Neural progenitor cell (in vitro differentiated cells): ENCODE measurements at regions not wholly inside any gene's neighbourhood (a gene's known extent, or its start where the extent isn't known, plus 50 kb on each side); places are given as distances from the start of the nearest gene placed in this dataset.

Experiments
- EZH2 ChIP-seq: fragments of 200-600 bp; sonication (generic); IDR thresholded peaks from 2 replicates; pipeline ENCODE4 v1.6.1; 2017; ENCODE audit warnings: antibody characterized with exemption, mild to moderate bottlenecking, moderate library complexity
- EZH2phosphoT487 ChIP-seq: fragments of 200-600 bp; sonication (generic); IDR thresholded peaks from 2 replicates; pipeline ENCODE4 v1.6.1; 2017; ENCODE audit warnings: antibody characterized with exemption
- TF ChIP-seq, protein P1 (sequence below): fragments of 200-600 bp; sonication (generic); IDR thresholded peaks from 2 replicates; pipeline ENCODE4 v1.5.1; 2017; ENCODE audit warnings: antibody characterized with exemption, mild to moderate bottlenecking

DNA sequence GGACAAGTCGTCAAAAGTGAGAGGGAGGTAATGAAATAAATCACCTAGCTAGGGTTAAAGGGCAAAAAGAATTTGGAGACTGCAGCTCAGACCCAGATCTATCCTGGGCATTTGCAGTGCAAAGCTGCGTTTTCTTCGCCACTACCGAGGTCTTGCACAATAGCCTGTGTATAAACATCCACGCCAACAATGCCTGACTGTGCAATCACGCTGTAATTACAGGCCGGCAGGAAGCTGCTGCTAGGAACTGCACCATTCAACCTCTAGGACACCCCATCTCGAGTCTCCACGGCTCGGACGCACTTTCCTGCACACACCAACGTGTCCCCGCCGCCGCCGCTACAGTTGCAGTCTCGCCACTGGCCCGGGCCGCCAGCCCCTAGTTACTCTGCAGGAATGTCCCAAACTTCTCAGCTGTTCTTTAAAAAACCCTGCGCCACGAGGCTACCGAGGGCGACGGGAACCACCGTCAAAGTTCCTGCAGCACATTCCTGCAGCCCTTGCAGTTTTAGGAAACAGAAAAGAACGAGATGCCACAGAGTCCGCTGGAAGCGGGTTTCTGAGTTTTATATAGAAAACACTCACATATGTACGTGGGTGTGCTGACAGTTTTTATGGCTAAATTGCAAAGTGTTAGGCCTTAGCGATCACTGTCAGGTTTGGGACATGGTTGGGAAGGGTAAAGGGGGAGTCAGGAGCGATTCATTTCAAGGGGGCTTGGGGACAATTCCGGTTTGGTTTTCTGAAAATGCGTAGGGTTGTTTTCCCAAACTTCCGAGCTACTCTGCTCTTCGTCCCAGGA, 65.6 kb upstream of the PTGR2 start:
- TF ChIP-seq EZH2phosphoT487 (no peak), EZH2 (peak; percentile 95)
- TF ChIP-seq, protein P1, sequence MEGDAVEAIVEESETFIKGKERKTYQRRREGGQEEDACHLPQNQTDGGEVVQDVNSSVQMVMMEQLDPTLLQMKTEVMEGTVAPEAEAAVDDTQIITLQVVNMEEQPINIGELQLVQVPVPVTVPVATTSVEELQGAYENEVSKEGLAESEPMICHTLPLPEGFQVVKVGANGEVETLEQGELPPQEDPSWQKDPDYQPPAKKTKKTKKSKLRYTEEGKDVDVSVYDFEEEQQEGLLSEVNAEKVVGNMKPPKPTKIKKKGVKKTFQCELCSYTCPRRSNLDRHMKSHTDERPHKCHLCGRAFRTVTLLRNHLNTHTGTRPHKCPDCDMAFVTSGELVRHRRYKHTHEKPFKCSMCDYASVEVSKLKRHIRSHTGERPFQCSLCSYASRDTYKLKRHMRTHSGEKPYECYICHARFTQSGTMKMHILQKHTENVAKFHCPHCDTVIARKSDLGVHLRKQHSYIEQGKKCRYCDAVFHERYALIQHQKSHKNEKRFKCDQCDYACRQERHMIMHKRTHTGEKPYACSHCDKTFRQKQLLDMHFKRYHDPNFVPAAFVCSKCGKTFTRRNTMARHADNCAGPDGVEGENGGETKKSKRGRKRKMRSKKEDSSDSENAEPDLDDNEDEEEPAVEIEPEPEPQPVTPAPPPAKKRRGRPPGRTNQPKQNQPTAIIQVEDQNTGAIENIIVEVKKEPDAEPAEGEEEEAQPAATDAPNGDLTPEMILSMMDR = no peak
